ENCODE measurements at regions not wholly inside any gene's neighbourhood (a gene's known extent, or its start where the extent isn't known, plus 50 kb on each side); places are given as distances from the start of the nearest gene placed in this dataset.

GRCh38 chr4:12966726-12967125 lies 517.4 kb downstream of the RAB28 start:
- H3K4me3 ChIP-seq: no peak overlapping the region
- H3K27ac ChIP-seq: no peak overlapping the region
- TF ChIP-seq CTCF (IDR thresholded peaks at IDR 0.05): no peak
- no peak for TF ChIP-seq POLR2AphosphoS5 (IDR thresholded peaks at IDR 0.05)
- TF ChIP-seq POLR2A (IDR thresholded peaks at IDR 0.05): no peak
- no peaks in the 10 kb centered on the region for H3K4me1 ChIP-seq (replicated peaks)
- H3K9me3 ChIP-seq: no peaks in the 10 kb centered on the region
- WGBS: 70% methylated on average over 5 of the region's 5 CpGs
- H3K36me3 ChIP-seq: no peaks in the 10 kb centered on the region
- intact Hi-C loops (cut with DNase I): no loop called here
- no peak for DNase-seq (ENCODE audit: low spot score)
- H3K27me3 ChIP-seq (replicated peaks; ENCODE audit: insufficient read depth): no peaks in the 10 kb centered on the region

GRCh38 chr4:12965334-12965733 lies 518.8 kb downstream of the RAB28 start:
- TF ChIP-seq POLR2A (IDR thresholded peaks at IDR 0.05) (no peak), POLR2AphosphoS5 (IDR thresholded peaks at IDR 0.05) (no peak), CTCF (IDR thresholded peaks at IDR 0.05) (no peak)
- no peak for DNase-seq (ENCODE audit: low spot score)
- Histone ChIP-seq H3K4me3 (no peak overlapping the region), H3K36me3 (no peaks in the 10 kb centered on the region), H3K27ac (no peak overlapping the region), H3K9me3 (no peaks in the 10 kb centered on the region), H3K4me1 (replicated peaks) (no peaks in the 10 kb centered on the region), H3K27me3 (replicated peaks; ENCODE audit: insufficient read depth) (no peaks in the 10 kb centered on the region)
- intact Hi-C loops (cut with DNase I): no loop called here
- WGBS: 50% methylated on average over 4 of the region's 4 CpGs

GRCh38 chr4:12963912-12964311 lies 520.2 kb downstream of the RAB28 start:
- no peak for TF ChIP-seq CTCF (IDR thresholded peaks at IDR 0.05)
- TF ChIP-seq POLR2A (IDR thresholded peaks at IDR 0.05): no peak
- no peak for TF ChIP-seq POLR2AphosphoS5 (IDR thresholded peaks at IDR 0.05)
- no peak for DNase-seq (ENCODE audit: low spot score)
- no peaks in the 10 kb centered on the region for H3K27me3 ChIP-seq (replicated peaks; ENCODE audit: insufficient read depth)
- H3K27ac ChIP-seq: no peak overlapping the region
- 32% methylated on average over 1 of the region's 1 CpG for WGBS
- H3K4me1 ChIP-seq (replicated peaks): no peaks in the 10 kb centered on the region
- intact Hi-C loops (cut with DNase I): no loop called here
- no peak overlapping the region for H3K4me3 ChIP-seq
- no peaks in the 10 kb centered on the region for H3K9me3 ChIP-seq
- no peaks in the 10 kb centered on the region for H3K36me3 ChIP-seq

- TF ChIP-seq POLR2AphosphoS5 (IDR thresholded peaks at IDR 0.05) (no peak), POLR2A (IDR thresholded peaks at IDR 0.05) (no peak), CTCF (IDR thresholded peaks at IDR 0.05) (no peak)
- Histone ChIP-seq H3K27me3 (replicated peaks; ENCODE audit: insufficient read depth) (no peaks in the 10 kb centered on the region), H3K9me3 (no peaks in the 10 kb centered on the region), H3K27ac (no peak overlapping the region), H3K4me1 (replicated peaks) (no peaks in the 10 kb centered on the region), H3K4me3 (no peak overlapping the region), H3K36me3 (no peaks in the 10 kb centered on the region)
- intact Hi-C loops (cut with DNase I): no loop called here
- DNase-seq (ENCODE audit: low spot score): no peak
These were observed 520.8 kb downstream of the RAB28 start for GRCh38 chr4:12963291-12963690.

- 78% methylated on average over 2 of the region's 2 CpGs for WGBS
- no peak for TF ChIP-seq POLR2A (IDR thresholded peaks at IDR 0.05)
- TF ChIP-seq CTCF (IDR thresholded peaks at IDR 0.05): no peak
- TF ChIP-seq POLR2AphosphoS5 (IDR thresholded peaks at IDR 0.05): no peak
- DNase-seq (ENCODE audit: low spot score): no peak
- H3K27me3 ChIP-seq (replicated peaks; ENCODE audit: insufficient read depth): no peaks in the 10 kb centered on the region
- intact Hi-C loops (cut with DNase I): no loop called here
- H3K9me3 ChIP-seq: no peaks in the 10 kb centered on the region
- H3K27ac ChIP-seq: no peak overlapping the region
- H3K4me1 ChIP-seq (replicated peaks): no peaks in the 10 kb centered on the region
- H3K4me3 ChIP-seq: no peak overlapping the region
- H3K36me3 ChIP-seq: no peaks in the 10 kb centered on the region
These were observed 522.4 kb downstream of the RAB28 start for GRCh38 chr4:12961713-12962112.
